Posterior vena cava (tissue), 2 donors: ENCODE measurements at regions not wholly inside any gene's neighbourhood (a gene's known extent, or its start where the extent isn't known, plus 50 kb on each side); places are given as distances from the start of the nearest gene placed in this dataset.

Experiments used
- DNase-seq: peaks from one replicate; pipeline ENCODE4 v3.0.0-alpha.2; 2020; ENCODE audit warnings: low spot score
- intact Hi-C, 2 donors: fragments of 100-400 bp; cut with DNase I; formaldehyde crosslinking; loops; one replicate each; pipeline versions ENCODE4 v1.14.1 to v1.14.2; 2022 to 2023
- donor health status: DM: yes; HTN: yes; CAD: no.
- donor health status: DM: yes; HTN: yes; CAD: no.

DNA sequence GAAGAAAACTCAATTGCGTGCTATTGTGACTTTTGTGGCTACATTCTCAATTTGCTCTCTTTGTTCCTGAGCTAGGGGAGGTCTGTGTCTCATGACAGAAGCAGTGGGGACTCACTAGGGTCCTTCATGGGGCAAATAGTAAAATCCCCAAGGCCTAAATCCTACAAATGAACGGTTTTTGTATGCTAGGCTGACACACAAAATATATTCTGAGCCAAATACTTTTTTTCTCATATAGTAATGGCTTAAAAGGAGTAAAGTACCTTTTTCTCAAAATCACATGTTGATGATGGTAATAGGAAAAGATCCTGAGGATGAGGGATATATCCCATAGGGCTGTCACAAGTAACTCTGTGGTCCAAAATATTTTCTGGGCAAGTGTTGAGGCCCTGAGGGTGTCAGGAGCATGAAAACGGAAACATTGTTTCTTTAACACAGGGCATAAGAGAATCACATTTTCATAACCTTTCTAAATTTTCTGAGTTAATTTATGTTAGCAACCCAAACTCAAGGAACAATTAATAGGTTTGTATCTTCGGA, 77.5 kb upstream of the CNTNAP4 start:
- DNase-seq: no peak
- intact Hi-C loops: no loop called here

- no peak for DNase-seq
- intact Hi-C loops: no loop called here
Observed at GRCh38 chr16:76201385-76201784, 75.8 kb upstream of the CNTNAP4 start.

DNA sequence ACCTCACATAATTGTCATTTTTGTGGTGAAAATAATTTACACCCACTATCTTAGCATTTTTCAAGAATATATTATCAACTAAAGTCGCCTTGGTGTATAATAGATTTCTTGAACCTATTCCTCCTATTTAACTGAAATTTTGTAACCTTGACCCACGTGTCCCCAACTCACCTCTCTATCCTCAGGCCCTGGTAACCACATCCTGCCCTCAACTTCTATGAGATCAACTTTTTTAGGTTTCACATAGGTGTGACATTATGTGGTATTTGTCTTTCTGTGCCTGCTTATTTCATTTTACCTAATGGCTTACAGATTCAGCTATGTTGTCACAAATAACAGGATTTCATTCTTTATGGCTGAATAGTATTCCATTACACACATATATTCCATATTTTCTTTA, 73.0 kb upstream of the CNTNAP4 start:
- no peak for DNase-seq
- intact Hi-C loops: no loop called here

DNA sequence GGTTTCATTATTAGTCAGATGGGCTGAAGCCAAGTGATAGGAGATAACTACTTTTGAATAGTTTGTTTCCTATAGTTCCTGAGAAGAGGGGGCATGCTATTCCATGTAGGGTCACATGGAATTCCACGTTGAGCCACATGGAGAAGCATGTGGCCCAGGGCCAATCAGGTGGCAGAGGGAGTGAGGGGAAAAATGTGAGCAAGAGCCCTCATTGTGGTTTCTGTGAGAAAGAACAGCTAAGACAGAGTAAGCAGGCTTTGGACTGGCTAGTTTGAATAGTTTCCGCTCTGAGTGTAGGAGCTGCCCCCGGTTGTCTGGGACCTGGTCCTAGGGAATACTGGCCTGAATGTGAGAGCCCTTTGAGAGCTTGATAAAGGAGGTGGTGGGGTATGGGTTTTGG, 69.9 kb upstream of the CNTNAP4 start:
- DNase-seq: no peak
- intact Hi-C loops: no loop called here

DNA sequence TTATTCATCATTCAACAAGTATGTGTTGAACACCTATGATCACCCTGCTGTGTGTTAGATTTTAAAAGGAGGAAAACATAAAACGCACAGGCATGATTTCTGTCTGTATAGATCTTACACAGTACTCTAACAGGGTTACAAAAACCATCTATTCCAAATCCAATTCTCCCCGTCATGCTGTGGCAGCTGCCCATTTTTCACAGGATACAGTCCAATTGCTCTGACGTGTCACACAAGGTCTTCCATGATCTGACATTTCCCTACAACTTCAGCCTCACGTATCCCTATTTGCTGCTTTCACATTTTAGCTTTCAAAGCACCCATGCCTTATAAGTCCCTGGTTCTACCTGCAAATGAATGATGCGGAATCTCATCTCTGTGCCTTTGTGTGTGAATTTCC, 67.0 kb upstream of the CNTNAP4 start:
- intact Hi-C loops: no loop called here
- DNase-seq: no peak

DNA sequence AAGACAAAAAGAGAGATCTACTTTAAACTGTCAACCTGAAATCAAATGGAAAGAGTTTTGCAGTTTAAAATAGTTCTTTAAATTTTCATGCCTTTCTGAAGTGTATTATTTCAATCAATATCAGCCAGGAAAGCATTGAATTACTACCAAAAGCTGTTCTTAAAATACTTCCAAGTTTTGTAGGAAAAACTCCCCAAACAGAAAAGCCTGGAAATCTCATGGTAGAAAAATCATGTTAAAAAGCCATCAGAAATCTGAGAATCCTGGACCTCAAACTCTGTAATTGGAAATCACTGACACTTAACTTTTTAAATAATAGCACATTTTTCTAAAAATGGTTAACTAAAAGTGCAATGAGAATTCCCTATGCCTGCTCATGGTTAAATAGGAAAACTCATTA, 63.3 kb upstream of the CNTNAP4 start:
- intact Hi-C loops: no loop called here

GRCh38 chr16:76214856-76215255, 62.3 kb upstream of the CNTNAP4 start:
- intact Hi-C loops: no loop called here
- DNase-seq: no peak

More for the DNA sequence above, 63.3 kb upstream of the CNTNAP4 start:
- no peak for DNase-seq

GRCh38 chr16:76222087-76222486, 55.1 kb upstream of the CNTNAP4 start:
- intact Hi-C loops: no loop called here

GRCh38 chr16:76222853-76223252, 54.3 kb upstream of the CNTNAP4 start:
- intact Hi-C loops: no loop called here
- no peak for DNase-seq

More at GRCh38 chr16:76222087-76222486, 55.1 kb upstream of the CNTNAP4 start:
- DNase-seq: no peak

- no peak for DNase-seq
- intact Hi-C loops: no loop called here
Observed at GRCh38 chr16:76226011-76226410, 51.2 kb upstream of the CNTNAP4 start.

DNA sequence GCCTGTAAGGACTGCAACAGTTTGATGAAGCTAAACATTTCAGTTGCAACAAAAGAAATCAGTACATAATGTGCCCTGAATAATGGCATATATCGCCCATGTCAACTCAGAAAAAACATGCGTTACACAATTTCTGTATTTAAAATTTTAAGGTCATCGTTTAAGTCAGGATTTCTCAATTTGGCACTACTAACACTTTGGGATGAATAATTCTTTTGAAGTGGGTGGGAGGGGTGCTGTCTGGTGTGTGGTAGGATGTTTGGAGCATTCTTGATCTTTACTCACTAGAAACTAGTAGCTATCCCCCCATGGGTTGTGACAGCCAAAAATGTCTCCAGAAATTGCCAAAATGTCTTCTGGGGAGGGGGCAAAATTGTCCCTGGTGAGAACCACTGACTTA, 50.7 kb upstream of the CNTNAP4 start:
- intact Hi-C loops: no loop called here
- no peak for DNase-seq
